ENCODE measurements at regions not wholly inside any gene's neighbourhood (a gene's known extent, or its start where the extent isn't known, plus 50 kb on each side); places are given as distances from the start of the nearest gene placed in this dataset.
"Not testable (repeated sequence)": the region's sequence is repeated elsewhere in the genome, so short reads cannot be mapped to it uniquely, and the experiment has no call there.

DNA sequence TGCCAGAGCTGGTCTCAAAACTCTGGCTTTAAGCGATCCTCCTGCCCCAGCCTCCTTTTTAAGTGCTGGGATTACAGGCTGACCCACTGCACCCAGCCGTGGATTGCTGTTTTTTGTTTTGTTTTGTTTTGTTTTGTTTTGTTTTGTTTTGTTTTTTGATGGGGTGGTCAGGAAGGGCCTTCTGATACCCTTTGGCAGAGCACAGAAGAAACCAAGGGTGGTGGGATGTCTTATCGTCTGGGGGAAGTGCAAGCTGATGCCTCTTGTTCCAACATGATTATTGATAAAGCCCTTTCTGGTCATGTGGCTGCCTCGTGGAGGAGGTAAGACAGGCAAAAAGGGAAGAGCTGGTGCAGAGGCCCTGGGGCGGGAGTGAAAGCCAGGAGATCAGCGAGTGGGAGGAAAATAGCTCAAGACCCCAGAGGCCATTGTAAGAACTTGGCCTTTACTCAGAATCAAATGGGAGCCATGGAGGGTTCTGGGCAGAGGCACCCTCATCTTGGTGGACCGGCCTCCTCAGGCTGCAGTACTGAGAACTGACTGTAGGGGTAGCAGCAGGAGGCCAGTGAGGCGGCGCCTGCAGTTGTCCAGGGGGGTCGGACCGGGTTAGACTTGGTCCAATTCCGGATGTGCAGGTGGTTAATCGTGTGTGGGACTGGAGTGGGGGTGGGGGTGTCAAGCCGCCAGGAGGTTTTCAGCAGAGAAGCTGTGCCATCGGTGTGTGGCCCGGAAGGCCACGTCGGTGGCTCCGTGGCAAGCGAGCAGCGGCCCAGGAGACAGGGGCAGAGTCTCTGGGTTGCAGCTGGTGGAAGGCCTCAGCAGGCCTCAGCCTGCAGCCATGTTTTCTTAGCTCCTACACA, 84.4 kb upstream of the GSE1 start:
- Histone ChIP-seq H3K4me3 (ENCODE audit: low read depth, low read length) (no peak overlapping the region), H3K36me3 (ENCODE audit: control insufficient read depth, insufficient read depth, low read length) (no peaks in the 10 kb centered on the region), H3K9ac (ENCODE audit: low read depth, low read length) (no peak overlapping the region), H3K9me3 (ENCODE audit: control insufficient read depth, insufficient read depth, low read length) (no peaks in the 10 kb centered on the region), H3K4me1 (ENCODE audit: control insufficient read depth, insufficient read depth, low read length) (no peaks in the 10 kb centered on the region), H3K27me3 (ENCODE audit: control insufficient read depth, insufficient read depth, low read length) (no peaks in the 10 kb centered on the region)

DNA sequence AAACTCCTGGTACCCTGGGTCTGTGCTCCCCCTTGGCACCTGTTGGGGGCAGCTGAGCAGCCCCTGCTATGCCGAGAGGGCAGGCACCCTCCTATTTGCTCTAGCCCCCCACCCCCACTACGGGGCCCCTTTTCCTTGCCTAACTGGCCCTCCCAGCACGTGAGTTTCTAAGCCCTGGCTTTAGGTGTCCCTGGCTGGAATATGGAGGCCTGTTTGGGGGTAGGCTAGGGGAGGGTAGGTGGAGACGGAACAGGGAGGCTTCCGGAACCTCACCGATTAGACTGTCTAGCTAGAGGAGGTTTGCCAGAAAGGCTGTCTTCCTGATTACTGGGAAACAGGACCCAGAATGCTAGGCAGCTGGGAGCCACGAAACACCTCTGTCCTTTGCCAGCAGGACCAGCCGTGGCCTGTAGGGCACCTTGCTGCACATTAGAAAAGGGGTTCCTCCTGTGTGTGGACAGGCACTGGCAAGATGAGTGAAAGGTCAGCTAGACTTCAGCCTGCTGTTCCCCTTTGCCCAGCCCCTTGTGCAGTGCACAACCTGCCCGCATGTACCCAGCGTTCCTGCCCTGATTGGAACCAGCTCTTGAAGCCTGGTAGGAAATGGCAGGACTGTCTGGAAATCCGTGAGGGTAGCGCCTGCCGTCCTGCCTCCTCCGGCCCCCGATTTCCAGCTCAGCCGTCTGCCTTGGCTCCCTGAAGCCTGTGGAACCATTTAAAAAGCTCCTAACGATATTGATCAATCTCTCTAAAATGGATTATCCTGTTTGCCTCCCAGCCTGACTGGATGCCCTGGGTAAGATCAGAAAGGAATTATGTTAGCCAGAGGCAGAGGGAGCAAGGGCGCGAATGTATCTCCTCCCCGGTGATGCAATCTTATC, 83.4 kb upstream of the GSE1 start:
- Histone ChIP-seq H3K9ac (ENCODE audit: low read depth, low read length) (no peak overlapping the region), H3K27me3 (ENCODE audit: control insufficient read depth, insufficient read depth, low read length) (no peaks in the 10 kb centered on the region), H3K9me3 (ENCODE audit: control insufficient read depth, insufficient read depth, low read length) (no peaks in the 10 kb centered on the region), H3K36me3 (ENCODE audit: control insufficient read depth, insufficient read depth, low read length) (no peaks in the 10 kb centered on the region), H3K4me3 (ENCODE audit: low read depth, low read length) (no peak overlapping the region), H3K4me1 (ENCODE audit: control insufficient read depth, insufficient read depth, low read length) (no peaks in the 10 kb centered on the region)

DNA sequence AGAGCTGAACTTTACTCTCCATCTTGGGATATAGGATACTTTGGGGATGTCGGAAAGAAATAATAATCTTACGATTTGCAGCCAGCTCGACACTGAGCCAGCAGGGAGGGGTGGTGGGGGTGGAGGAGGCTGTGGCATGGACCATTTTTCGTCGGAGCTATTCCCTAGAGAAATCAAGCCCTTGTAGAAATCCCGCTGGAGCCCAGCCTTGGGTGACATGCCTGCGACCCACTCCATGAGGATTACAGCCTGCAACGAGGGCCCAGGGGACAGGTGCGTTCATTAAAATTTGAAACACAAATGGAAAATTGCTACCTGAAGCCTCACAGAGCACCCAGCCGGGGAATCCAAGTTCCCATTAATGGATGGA, 82.8 kb upstream of the GSE1 start:
- H3K4me1 ChIP-seq (ENCODE audit: control insufficient read depth, insufficient read depth, low read length), result no peaks in the 10 kb centered on the region
- H3K9me3 ChIP-seq (ENCODE audit: control insufficient read depth, insufficient read depth, low read length), result no peaks in the 10 kb centered on the region
- H3K27me3 ChIP-seq (ENCODE audit: control insufficient read depth, insufficient read depth, low read length), result no peaks in the 10 kb centered on the region
- H3K9ac ChIP-seq (ENCODE audit: low read depth, low read length), result no peak overlapping the region
- H3K36me3 ChIP-seq (ENCODE audit: control insufficient read depth, insufficient read depth, low read length), result no peaks in the 10 kb centered on the region
- no peak overlapping the region for H3K4me3 ChIP-seq (ENCODE audit: low read depth, low read length)

DNA sequence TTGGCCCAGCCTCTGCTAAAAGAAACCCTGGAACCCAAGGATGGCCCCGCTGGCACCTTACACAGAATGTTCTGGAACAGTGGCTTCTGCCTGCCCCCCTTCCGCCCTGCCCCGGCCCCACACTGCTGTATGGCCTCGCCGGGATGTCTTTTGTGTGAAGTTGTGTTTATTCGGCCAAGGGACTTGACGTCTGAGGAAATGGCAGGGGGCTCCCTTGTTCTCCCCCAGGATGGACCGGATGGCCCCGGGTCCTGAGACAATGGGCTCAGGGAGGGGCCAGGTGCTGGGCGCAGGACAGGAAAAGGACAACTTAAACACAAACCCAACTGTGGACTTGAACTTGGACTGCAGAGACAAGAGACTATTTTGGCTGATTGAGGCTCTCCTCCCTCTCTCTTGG, 81.6 kb upstream of the GSE1 start:
- no peak overlapping the region for H3K4me3 ChIP-seq (ENCODE audit: low read depth, low read length)
- H3K36me3 ChIP-seq (ENCODE audit: control insufficient read depth, insufficient read depth, low read length), result no peaks in the 10 kb centered on the region
- H3K9ac ChIP-seq (ENCODE audit: low read depth, low read length), result no peak overlapping the region
- no peaks in the 10 kb centered on the region for H3K4me1 ChIP-seq (ENCODE audit: control insufficient read depth, insufficient read depth, low read length)
- no peaks in the 10 kb centered on the region for H3K9me3 ChIP-seq (ENCODE audit: control insufficient read depth, insufficient read depth, low read length)
- no peaks in the 10 kb centered on the region for H3K27me3 ChIP-seq (ENCODE audit: control insufficient read depth, insufficient read depth, low read length)

DNA sequence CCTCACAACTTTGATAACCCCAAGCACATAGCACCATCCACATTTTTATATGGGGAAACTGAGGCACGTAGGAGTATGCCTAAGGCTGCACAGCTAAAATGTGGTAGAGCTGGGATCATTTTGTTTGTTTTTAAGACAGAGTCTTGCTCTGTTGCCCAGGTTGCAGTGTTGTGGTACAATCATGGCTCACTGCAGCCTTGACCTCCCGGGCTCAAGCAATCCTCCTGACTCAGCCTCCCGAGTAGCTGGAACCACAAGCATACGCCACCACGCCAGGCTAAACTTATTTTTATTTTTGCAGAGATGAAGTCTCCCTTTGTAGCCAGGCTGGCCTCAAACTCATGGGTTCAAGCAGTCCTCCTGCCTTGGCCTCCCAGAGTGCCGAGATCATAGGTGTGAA, 81.0 kb upstream of the GSE1 start:
- Histone ChIP-seq H3K36me3 (ENCODE audit: control insufficient read depth, insufficient read depth, low read length) (no peaks in the 10 kb centered on the region), H3K9ac (ENCODE audit: low read depth, low read length) (no peak overlapping the region), H3K4me1 (ENCODE audit: control insufficient read depth, insufficient read depth, low read length) (no peaks in the 10 kb centered on the region), H3K9me3 (ENCODE audit: control insufficient read depth, insufficient read depth, low read length) (no peaks in the 10 kb centered on the region), H3K27me3 (ENCODE audit: control insufficient read depth, insufficient read depth, low read length) (no peaks in the 10 kb centered on the region), H3K4me3 (ENCODE audit: low read depth, low read length) (no peak overlapping the region)

DNA sequence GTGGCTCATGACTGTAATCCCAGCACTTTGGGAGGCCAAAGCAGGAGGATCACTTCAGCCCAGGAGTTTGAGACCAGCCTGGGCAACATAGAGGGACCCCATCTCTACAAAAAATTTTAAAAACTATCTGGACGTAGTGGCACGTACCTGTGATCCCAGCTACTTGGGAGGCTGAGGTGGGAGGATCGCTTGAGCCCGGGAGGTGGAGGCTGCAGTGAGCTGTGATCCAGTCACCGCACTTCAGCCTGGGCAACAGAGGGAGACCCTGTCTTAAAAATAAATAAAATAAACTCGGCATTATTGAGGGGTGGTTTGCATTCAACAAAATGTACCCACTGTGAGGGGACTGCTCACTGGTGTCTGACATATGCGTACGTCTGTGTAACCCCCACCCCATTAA, 79.5 kb upstream of the GSE1 start:
- not testable (repeated sequence) for H3K9me3 ChIP-seq (ENCODE audit: control insufficient read depth, insufficient read depth, low read length); H3K4me1 ChIP-seq (ENCODE audit: control insufficient read depth, insufficient read depth, low read length); H3K36me3 ChIP-seq (ENCODE audit: control insufficient read depth, insufficient read depth, low read length); H3K27me3 ChIP-seq (ENCODE audit: control insufficient read depth, insufficient read depth, low read length); H3K4me3 ChIP-seq (ENCODE audit: low read depth, low read length); H3K9ac ChIP-seq (ENCODE audit: low read depth, low read length)

DNA sequence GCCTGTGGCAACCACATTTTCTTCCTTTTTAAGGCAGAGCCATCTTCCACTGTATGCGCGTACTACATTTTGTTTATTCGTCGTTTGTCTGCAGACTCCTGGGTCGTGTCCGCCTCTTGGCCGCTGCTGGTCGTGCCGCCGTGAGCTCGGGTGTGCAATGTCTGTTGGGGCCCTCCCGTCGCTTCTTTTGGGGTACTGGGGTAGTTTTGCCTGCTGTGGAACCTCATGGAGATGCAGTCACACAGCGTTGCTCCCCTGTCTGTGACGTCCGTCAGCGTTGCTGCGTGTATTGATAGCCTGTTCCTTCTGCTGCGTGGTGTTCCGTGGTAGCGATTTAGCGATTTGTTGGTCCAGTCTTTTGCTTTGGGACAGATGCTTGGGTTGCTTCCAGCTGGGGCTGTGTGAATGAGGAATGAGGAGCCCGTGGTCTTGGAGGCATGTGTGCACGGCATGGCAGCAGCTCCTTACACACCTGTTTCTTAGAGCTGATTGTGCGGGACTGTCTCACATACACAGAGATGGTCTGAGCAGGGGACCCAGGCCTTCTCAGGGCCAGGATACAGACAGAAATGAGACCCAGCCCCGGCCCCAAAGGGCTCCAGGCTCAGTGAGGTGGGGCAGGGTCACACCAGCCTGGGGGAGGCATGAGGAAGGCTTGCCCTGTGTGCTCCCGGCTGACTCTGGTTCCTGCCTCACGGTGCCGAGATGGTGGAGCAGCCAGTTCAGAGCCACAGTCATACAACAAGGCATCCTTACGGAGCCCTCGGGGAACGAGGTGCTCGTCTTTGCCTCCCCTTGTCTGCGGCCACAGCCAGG, 78.4 kb upstream of the GSE1 start:
- Histone ChIP-seq H3K9ac (ENCODE audit: low read depth, low read length) (no peak overlapping the region), H3K4me1 (ENCODE audit: control insufficient read depth, insufficient read depth, low read length) (no peaks in the 10 kb centered on the region), H3K9me3 (ENCODE audit: control insufficient read depth, insufficient read depth, low read length) (no peaks in the 10 kb centered on the region), H3K4me3 (ENCODE audit: low read depth, low read length) (no peak overlapping the region), H3K27me3 (ENCODE audit: control insufficient read depth, insufficient read depth, low read length) (no peaks in the 10 kb centered on the region), H3K36me3 (ENCODE audit: control insufficient read depth, insufficient read depth, low read length) (no peaks in the 10 kb centered on the region)

DNA sequence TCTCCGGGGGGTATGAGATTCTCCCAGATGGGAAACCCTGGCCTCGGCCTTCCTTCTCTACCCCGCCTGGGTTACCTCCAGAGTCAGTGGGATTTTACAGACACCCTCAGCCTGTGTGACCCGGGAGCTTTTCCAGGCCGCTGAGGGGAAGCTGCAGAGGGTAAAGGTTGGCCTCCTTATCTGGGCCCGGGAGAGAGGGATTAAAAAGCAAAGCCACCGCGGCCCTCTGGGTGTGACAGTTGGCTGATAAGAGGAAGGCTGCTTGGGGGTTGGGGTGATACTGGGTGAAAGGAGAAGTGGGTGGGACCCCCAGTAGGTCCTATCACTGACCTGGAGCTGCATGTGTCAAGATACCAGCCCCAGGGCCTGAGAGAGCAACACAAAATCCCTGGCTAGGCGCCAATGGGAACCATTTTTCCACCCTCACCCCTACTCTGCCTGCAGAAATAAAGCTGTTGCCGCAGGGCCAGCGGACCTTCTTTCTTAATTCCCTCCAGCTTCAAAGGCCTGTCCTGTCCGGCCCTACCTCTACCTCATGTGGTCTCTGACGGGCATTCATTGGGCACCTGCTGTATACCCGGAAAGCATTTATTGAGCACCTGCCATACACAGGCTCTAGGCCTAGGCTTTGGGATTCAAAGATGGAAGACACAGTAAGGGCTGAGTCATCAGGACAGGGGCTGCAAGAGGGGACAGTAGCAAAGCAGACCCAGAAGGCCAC, 77.6 kb upstream of the GSE1 start:
- Histone ChIP-seq H3K36me3 (ENCODE audit: control insufficient read depth, insufficient read depth, low read length) (no peaks in the 10 kb centered on the region), H3K4me3 (ENCODE audit: low read depth, low read length) (no peak overlapping the region), H3K9ac (ENCODE audit: low read depth, low read length) (no peak overlapping the region), H3K9me3 (ENCODE audit: control insufficient read depth, insufficient read depth, low read length) (peaks cover 4% of the 10 kb centered on the region), H3K27me3 (ENCODE audit: control insufficient read depth, insufficient read depth, low read length) (no peaks in the 10 kb centered on the region), H3K4me1 (ENCODE audit: control insufficient read depth, insufficient read depth, low read length) (no peaks in the 10 kb centered on the region)

DNA sequence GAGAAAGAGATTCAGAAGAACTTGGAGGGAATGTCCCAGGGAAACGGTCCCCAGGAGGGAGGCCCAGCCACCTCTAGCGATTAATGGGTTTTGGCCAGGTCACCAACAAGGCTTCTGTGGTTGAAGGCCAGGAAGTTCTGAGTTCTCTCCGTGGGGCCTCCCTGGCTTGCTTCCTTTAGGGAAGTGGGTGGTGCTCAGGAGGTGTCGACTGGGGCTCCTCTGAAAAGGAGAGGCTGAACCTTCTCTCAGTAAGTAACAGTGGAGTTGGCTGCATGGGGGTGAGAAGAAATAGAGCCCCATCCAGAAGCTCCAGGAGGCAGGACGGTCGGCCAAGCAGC, 77.1 kb upstream of the GSE1 start:
- H3K9ac ChIP-seq (ENCODE audit: low read depth, low read length), result no peak overlapping the region

DNA sequence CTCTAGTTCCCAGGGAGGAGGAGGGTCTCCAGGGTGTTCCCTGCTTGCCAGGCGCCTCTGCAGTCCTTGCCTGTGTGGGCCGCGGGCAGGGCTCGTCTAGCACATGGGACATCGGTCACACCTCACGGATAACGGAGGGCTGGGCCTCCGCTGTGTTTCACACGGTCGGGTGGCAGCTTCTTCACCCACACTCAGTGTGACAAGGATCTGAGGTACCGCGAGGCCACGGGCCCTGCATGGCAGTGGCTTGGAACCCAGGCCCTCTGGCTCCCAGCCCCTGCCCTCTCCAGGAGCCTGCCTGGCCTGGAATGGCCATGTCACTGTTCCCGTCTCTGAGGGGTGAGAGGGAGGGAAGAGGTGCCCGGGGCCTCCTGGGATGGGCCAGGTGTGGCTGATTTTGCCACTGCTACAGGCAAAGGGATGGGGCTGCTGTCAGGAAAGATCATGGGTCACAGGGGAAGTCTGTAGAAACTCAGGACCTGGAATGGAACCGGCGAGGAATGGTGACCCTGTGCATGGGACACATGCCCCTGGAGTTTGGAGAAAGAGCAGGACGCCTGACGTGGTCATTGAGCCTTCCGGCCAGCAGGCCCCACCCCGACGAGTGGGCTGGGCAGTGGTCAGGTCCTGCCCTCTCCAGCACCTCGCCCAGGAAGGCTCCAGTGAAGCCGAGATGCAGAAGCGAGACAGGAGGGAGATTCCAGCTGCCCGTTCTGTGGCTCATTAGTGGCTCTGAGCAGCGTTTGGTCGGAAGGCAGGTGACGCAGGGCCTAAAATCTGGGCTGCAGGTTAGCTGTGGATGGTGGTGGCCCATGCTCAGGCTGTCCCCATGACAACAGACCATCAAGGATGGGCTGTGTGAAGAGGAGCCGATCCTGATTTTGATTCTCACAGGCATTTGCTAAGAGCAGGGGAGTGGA, 76.5 kb upstream of the GSE1 start:
- peaks cover 4% of the 10 kb centered on the region for H3K9me3 ChIP-seq (ENCODE audit: control insufficient read depth, insufficient read depth, low read length)
- H3K36me3 ChIP-seq (ENCODE audit: control insufficient read depth, insufficient read depth, low read length), result no peaks in the 10 kb centered on the region
- H3K9ac ChIP-seq (ENCODE audit: low read depth, low read length), result no peak overlapping the region
- H3K27me3 ChIP-seq (ENCODE audit: control insufficient read depth, insufficient read depth, low read length), result no peaks in the 10 kb centered on the region
- no peak overlapping the region for H3K4me3 ChIP-seq (ENCODE audit: low read depth, low read length)
- peaks cover under 1% of the 10 kb centered on the region for H3K4me1 ChIP-seq (ENCODE audit: control insufficient read depth, insufficient read depth, low read length)

More for the DNA sequence above, 77.1 kb upstream of the GSE1 start:
- Histone ChIP-seq H3K4me3 (ENCODE audit: low read depth, low read length) (no peak overlapping the region), H3K4me1 (ENCODE audit: control insufficient read depth, insufficient read depth, low read length) (no peaks in the 10 kb centered on the region), H3K27me3 (ENCODE audit: control insufficient read depth, insufficient read depth, low read length) (no peaks in the 10 kb centered on the region), H3K9me3 (ENCODE audit: control insufficient read depth, insufficient read depth, low read length) (peaks cover 4% of the 10 kb centered on the region), H3K36me3 (ENCODE audit: control insufficient read depth, insufficient read depth, low read length) (no peaks in the 10 kb centered on the region)

Data from iPS-15b (cell line).